Upper lobe of left lung (tissue), 4 donors: ENCODE measurements at regions not wholly inside any gene's neighbourhood (a gene's known extent, or its start where the extent isn't known, plus 50 kb on each side); places are given as distances from the start of the nearest gene placed in this dataset.

Source experiments
- POLR2AphosphoS5 ChIP-seq, 2 donors: sonication (generic); formaldehyde crosslinking; IDR thresholded peaks; one replicate each; pipeline ENCODE4 v1.5.1; 2017; ENCODE audit warnings: antibody characterized with exemption in 2 of 2
- TF ChIP-seq, protein P1 (sequence below), 6 experiments: fragments of 450-650 bp in 4 of 6; fragments of 200-600 bp in 2 of 6; sonication (generic) in 2 of 6; IDR thresholded peaks; one replicate each; pipeline ENCODE4 v1.5.1; 2016 to 2019; ENCODE audit warnings: antibody characterized with exemption in 6 of 6

DNA sequence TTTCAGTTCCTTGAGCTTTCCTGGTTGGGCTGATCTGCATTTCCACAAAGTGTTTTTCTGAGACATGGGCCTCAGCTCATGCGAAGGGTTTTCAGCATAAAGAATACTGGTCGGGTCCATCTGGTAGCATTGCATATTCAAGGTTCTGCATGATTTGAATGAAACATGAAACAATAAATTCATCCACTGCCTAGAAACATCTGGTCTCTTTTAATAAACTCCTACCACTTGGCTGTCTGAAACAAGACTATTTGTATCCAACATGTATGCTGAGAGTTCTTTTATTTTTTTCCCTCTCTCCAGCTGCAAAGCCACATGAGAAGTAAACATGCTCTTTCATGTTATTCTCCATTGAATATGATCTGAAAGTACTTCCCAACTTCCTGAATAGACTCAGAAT lies 314.9 kb upstream of the SOX11 start:
- TF ChIP-seq POLR2AphosphoS5 (IDR thresholded peaks at IDR 0.05) = no peak
- TF ChIP-seq, protein P1, sequence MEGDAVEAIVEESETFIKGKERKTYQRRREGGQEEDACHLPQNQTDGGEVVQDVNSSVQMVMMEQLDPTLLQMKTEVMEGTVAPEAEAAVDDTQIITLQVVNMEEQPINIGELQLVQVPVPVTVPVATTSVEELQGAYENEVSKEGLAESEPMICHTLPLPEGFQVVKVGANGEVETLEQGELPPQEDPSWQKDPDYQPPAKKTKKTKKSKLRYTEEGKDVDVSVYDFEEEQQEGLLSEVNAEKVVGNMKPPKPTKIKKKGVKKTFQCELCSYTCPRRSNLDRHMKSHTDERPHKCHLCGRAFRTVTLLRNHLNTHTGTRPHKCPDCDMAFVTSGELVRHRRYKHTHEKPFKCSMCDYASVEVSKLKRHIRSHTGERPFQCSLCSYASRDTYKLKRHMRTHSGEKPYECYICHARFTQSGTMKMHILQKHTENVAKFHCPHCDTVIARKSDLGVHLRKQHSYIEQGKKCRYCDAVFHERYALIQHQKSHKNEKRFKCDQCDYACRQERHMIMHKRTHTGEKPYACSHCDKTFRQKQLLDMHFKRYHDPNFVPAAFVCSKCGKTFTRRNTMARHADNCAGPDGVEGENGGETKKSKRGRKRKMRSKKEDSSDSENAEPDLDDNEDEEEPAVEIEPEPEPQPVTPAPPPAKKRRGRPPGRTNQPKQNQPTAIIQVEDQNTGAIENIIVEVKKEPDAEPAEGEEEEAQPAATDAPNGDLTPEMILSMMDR (IDR thresholded peaks at IDR 0.05) = no peak
